Prostate gland (tissue), 2 donors: ENCODE measurements at regions not wholly inside any gene's neighbourhood (a gene's known extent, or its start where the extent isn't known, plus 50 kb on each side); places are given as distances from the start of the nearest gene placed in this dataset.

Experiments used
- DNase-seq: peaks from one replicate; pipeline ENCODE4 v3.0.0-alpha.2; 2019; ENCODE audit warnings: low spot score
- H3K27ac ChIP-seq, 2 donors: fragments of 200-600 bp; sonication (generic); 2 replicates each; pipeline ENCODE4 v1.5.1; 2017 to 2019
- H3K27me3 ChIP-seq: fragments of 200-600 bp; sonication (generic); replicated peaks from 2 replicates; pipeline ENCODE4 v1.5.1; 2019; ENCODE audit not compliant: insufficient read depth
- H3K36me3 ChIP-seq, 2 donors: fragments of 200-600 bp; sonication (generic); 1 replicate in 1 of 2; 2 replicates in 1 of 2; pipeline versions ENCODE4 v1.5.1 to v1.8.1; 2017 to 2019
- H3K4me1 ChIP-seq: fragments of 200-600 bp; sonication (generic); replicated peaks from 2 replicates; pipeline ENCODE4 v1.5.1; 2019
- H3K4me3 ChIP-seq, 2 donors: fragments of 200-600 bp; sonication (generic); 2 replicates each; pipeline ENCODE4 v1.5.1; 2017 to 2019
- H3K9me3 ChIP-seq: fragments of 200-600 bp; sonication (generic); 2 replicates; pipeline ENCODE4 v1.5.1; 2017
- CTCF ChIP-seq, 4 experiments: fragments of 200-600 bp in 2 of 4; fragments of 450-650 bp in 2 of 4; sonication (generic) in 2 of 4; IDR thresholded peaks; 1 replicate in 3 of 4; 2 replicates in 1 of 4; pipeline ENCODE4 v1.5.1; 2016 to 2019; ENCODE audit warnings: antibody characterized with exemption in 4 of 4, mild to moderate bottlenecking in 2 of 4, moderate library complexity in 2 of 4
- POLR2A ChIP-seq: fragments of 450-650 bp; IDR thresholded peaks from one replicate; pipeline ENCODE4 v1.6.1; 2016; ENCODE audit warnings: antibody characterized with exemption, mild to moderate bottlenecking
- POLR2AphosphoS5 ChIP-seq: sonication (generic); formaldehyde crosslinking; IDR thresholded peaks from one replicate; pipeline ENCODE4 v1.6.1; 2017; ENCODE audit warnings: antibody characterized with exemption
- WGBS: methylation state at CpG from one replicate; pipeline ENCODE4 v1.1.5; 2018; 5-methylcytosine and 5-hydroxymethylcytosine counted together
- intact Hi-C: fragments of 100-400 bp; cut with DNase I; formaldehyde crosslinking; loops from one replicate; pipeline ENCODE4 v1.14.2; 2022

GRCh38 chr5:24747327-24747726 lies 102.5 kb upstream of the CDH10 start:
- no peaks in the 10 kb centered on the region for H3K9me3 ChIP-seq
- no peak overlapping the region for H3K27ac ChIP-seq
- H3K4me1 ChIP-seq: no peaks in the 10 kb centered on the region
- DNase-seq: no peak
- H3K4me3 ChIP-seq: no peak overlapping the region
- H3K27me3 ChIP-seq: no peaks in the 10 kb centered on the region
- no peaks in the 10 kb centered on the region for H3K36me3 ChIP-seq
- TF ChIP-seq POLR2AphosphoS5 (no peak), CTCF (IDR thresholded peaks at IDR 0.05) (no peak), POLR2A (no peak)
- intact Hi-C loops: no loop called here
- WGBS: 70% methylated on average over 6 of the region's 6 CpGs

GRCh38 chr5:24742334-24742733 lies 97.6 kb upstream of the CDH10 start:
- TF ChIP-seq POLR2A: no peak
- TF ChIP-seq POLR2AphosphoS5: no peak
- TF ChIP-seq CTCF (IDR thresholded peaks at IDR 0.05): no peak
- Histone ChIP-seq H3K36me3 (no peaks in the 10 kb centered on the region), H3K4me3 (no peak overlapping the region), H3K4me1 (no peaks in the 10 kb centered on the region), H3K27ac (no peak overlapping the region), H3K27me3 (no peaks in the 10 kb centered on the region), H3K9me3 (no peaks in the 10 kb centered on the region)
- intact Hi-C loops: no loop called here
- DNase-seq: no peak
- 94% methylated on average over 3 of the region's 3 CpGs for WGBS

GRCh38 chr5:24737163-24737562 lies 92.4 kb upstream of the CDH10 start:
- no peak overlapping the region for H3K4me3 ChIP-seq
- H3K27me3 ChIP-seq: no peaks in the 10 kb centered on the region
- H3K4me1 ChIP-seq: no peaks in the 10 kb centered on the region
- DNase-seq: no peak
- no peaks in the 10 kb centered on the region for H3K36me3 ChIP-seq
- H3K9me3 ChIP-seq: no peaks in the 10 kb centered on the region
- TF ChIP-seq CTCF (IDR thresholded peaks at IDR 0.05) (no peak), POLR2AphosphoS5 (no peak), POLR2A (no peak)
- intact Hi-C loops: no loop called here
- no peak overlapping the region for H3K27ac ChIP-seq

GRCh38 chr5:24735284-24735683 lies 90.5 kb upstream of the CDH10 start:
- no peaks in the 10 kb centered on the region for H3K9me3 ChIP-seq
- H3K27me3 ChIP-seq: no peaks in the 10 kb centered on the region
- WGBS: 74% methylated on average over 7 of the region's 7 CpGs
- H3K27ac ChIP-seq: no peak overlapping the region
- no peaks in the 10 kb centered on the region for H3K4me1 ChIP-seq
- intact Hi-C loops: no loop called here
- H3K36me3 ChIP-seq: no peaks in the 10 kb centered on the region
- no peak overlapping the region for H3K4me3 ChIP-seq
- DNase-seq: no peak
- no peak for TF ChIP-seq POLR2AphosphoS5
- TF ChIP-seq POLR2A: no peak
- TF ChIP-seq CTCF (IDR thresholded peaks at IDR 0.05): no peak

GRCh38 chr5:24732184-24732583 lies 87.4 kb upstream of the CDH10 start:
- DNase-seq: no peak
- no peaks in the 10 kb centered on the region for H3K4me1 ChIP-seq
- WGBS: 81% methylated on average over 5 of the region's 5 CpGs
- H3K9me3 ChIP-seq: no peaks in the 10 kb centered on the region
- H3K27me3 ChIP-seq: no peaks in the 10 kb centered on the region
- no peak overlapping the region for H3K4me3 ChIP-seq
- intact Hi-C loops: no loop called here
- TF ChIP-seq CTCF (IDR thresholded peaks at IDR 0.05): no peak
- TF ChIP-seq POLR2A: no peak
- TF ChIP-seq POLR2AphosphoS5: no peak
- H3K27ac ChIP-seq: no peak overlapping the region
- H3K36me3 ChIP-seq: no peaks in the 10 kb centered on the region
